Erythroblast (primary cell): ENCODE measurements at regions not wholly inside any gene's neighbourhood (a gene's known extent, or its start where the extent isn't known, plus 50 kb on each side); places are given as distances from the start of the nearest gene placed in this dataset.

ENCODE experiments used
- GATA1 ChIP-seq: IDR thresholded peaks from 2 replicates; pipeline ENCODE4 v1.6.1; 2011; ENCODE audit warnings: low read depth, mild to moderate bottlenecking, control low read depth, low read length, moderate library complexity
- POLR2A ChIP-seq: IDR thresholded peaks from 2 replicates; pipeline ENCODE4 v1.6.1; 2011; ENCODE audit warnings: mild to moderate bottlenecking, low read length

- TF ChIP-seq POLR2A, result no peak
- no peak for TF ChIP-seq GATA1
Observed at GRCh38 chr2:183390109-183390508, 265.9 kb downstream of the NUP35 start.
